GM12872 (cell line): ENCODE measurements at regions not wholly inside any gene's neighbourhood (a gene's known extent, or its start where the extent isn't known, plus 50 kb on each side); places are given as distances from the start of the nearest gene placed in this dataset.

Source experiments
- TF ChIP-seq, protein P1 (sequence below): IDR thresholded peaks from 3 replicates; pipeline ENCODE4 v1.5.1; 2011; ENCODE audit warnings: low read depth, mild to moderate bottlenecking, low read length, moderate library complexity; ENCODE audit not compliant: insufficient read depth

DNA sequence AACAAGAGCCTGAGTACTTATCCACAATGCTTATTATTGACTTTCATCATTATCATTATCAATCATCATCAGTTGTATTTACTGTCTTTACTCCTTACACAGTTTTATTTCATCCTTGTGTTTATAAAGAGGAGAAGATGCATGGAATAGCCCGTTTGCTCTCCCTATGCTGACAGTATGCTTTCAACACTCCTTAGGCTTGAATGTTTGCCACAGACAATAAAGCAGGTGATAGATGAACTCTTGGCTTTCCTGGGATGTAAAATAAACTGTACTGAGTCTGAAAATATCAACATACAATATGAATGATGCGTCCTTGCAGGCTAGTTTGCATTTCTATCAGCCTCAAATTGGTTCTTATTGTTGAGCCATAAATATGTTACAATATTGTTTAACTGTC is 891.8 kb upstream of the NCAM2 start:
- TF ChIP-seq, protein P1, sequence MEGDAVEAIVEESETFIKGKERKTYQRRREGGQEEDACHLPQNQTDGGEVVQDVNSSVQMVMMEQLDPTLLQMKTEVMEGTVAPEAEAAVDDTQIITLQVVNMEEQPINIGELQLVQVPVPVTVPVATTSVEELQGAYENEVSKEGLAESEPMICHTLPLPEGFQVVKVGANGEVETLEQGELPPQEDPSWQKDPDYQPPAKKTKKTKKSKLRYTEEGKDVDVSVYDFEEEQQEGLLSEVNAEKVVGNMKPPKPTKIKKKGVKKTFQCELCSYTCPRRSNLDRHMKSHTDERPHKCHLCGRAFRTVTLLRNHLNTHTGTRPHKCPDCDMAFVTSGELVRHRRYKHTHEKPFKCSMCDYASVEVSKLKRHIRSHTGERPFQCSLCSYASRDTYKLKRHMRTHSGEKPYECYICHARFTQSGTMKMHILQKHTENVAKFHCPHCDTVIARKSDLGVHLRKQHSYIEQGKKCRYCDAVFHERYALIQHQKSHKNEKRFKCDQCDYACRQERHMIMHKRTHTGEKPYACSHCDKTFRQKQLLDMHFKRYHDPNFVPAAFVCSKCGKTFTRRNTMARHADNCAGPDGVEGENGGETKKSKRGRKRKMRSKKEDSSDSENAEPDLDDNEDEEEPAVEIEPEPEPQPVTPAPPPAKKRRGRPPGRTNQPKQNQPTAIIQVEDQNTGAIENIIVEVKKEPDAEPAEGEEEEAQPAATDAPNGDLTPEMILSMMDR = no peak

DNA sequence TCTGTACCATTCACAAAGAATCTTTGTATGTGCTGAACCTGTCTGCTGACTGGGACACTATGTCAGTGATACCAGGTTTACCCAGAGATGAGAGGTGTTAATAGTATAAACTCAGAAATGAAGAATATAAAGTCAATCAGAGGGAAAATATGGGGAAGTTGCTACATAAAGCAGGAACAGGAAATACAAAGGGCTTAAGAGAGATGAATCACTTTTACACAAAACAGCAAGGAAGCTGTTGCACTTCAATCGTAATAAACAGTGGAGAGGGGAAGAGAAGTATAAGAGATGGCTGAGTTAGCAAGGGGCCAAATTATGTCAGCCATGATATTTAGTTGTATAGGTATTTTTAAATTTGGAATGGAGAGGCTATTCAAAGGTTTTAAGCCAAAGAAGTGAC is 890.2 kb upstream of the NCAM2 start:
- TF ChIP-seq, protein P1 = no peak

DNA sequence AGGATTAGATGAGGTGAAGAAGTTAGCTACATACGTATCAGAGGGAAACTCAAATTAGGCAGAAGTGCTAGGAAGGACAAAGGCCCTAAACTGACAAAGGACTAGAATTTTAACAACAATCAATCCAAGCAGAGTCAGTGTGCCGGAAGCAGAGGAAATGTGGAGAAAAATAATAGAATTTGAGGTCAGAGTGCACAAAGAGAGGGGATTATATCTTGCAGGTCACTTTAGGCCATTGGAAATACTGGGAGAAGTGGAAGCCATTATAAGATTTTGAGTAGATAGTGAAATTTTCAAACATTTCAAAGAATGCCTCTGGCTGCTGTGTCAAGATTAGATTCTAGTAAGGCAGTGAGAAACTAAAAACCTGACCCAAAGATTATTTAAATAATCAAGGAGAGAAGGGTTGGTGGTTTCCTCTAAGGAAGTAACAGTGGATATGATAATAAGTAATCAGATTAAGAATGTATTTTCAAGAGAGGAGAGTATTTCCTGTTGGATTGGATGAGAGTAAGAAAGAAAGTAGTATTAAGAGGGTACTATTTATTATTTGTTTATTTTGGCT is 889.2 kb upstream of the NCAM2 start:
- TF ChIP-seq, protein P1 = no peak

DNA sequence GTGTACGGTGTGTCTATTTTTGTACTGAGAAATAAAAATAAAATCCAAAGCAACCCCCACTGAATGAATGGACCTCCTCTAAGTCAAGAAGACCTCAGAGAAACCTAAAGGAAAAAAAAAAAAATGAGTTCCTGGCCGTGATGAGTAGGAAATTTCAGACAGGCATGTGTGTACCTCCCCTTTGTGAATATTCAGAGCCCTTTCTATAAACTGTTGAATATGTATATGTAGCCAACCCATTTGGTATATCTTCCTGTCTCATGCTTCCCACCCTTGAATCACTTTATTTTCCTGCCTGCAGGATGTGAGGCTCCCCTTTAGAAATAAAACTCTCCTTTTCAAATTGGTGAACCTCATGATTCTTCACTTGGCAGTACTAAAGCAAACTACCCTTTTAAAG is 887.8 kb upstream of the NCAM2 start:
- TF ChIP-seq, protein P1 = no peak

DNA sequence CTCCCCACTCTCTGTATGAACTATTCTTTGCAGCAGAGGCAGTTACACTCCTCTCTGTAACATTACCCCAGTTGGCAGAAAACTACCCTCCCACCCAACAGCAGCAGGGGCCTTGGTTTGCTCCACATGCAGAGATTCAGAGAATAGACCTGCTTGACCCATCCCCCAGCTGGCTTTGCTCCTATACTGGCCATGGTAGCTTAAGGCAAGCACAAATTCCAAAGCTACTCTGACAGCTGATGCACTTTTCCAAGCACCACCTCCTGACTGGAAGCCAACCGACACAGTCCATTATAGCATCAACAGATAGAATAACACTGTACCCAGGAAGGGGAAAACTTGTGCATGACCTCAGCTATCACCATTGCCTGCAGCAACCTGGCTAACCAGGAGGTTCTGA is 846.5 kb upstream of the NCAM2 start:
- TF ChIP-seq, protein P1 = no peak

DNA sequence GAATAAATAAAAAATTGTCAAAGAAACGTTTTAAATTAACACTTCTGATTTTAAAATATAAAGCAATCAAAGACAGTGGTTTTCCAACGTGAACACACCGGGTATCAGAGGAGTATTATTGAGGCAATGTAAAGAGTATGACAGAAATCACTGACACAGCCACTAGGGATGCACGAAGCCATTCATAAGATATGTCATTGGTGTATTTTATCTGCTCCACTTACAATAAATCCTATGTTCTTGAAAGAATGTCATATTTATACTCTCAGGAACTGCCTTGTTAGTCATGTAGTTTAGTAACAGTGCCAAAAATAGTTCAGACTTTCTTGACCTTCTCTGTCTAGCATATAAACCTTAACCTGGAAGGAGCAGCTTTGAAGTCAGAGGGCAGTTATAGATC is 835.0 kb upstream of the NCAM2 start:
- TF ChIP-seq, protein P1 = no peak

DNA sequence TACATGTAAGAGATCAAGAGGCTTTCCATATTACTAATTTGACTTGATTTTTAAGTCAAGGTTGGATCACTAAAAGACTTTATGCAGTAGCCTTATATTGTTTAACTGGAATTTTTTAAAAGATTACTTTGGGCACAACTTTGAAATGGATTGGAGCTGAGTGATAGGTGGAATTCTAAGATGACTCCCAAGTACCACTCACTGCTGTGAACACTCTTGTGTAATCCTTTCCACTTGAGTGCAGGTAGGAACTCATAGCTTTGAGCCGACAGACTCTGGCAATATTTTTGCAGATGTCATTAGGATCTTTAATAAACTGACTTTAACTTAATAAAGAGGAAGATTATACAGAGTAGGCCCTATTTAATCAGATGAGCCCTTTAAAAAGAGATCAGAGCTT is 831.1 kb upstream of the NCAM2 start:
- TF ChIP-seq, protein P1 = no peak
